Activated naive CD4-positive, alpha-beta T cell treated with anti-CD3 and anti-CD28 coated beads, Interleukin-2, amount 50 U/mL, for 24 hours (primary cell): ENCODE measurements at regions not wholly inside any gene's neighbourhood (a gene's known extent, or its start where the extent isn't known, plus 50 kb on each side); places are given as distances from the start of the nearest gene placed in this dataset.

Experiments used
- H3K27ac Mint-ChIP-seq: one replicate; pipeline ENCODE4 v1.8.0; 2021; ENCODE audit warnings: mild to moderate bottlenecking, mixed read lengths
- H3K27me3 Mint-ChIP-seq: one replicate; pipeline ENCODE4 v1.8.0; 2021; ENCODE audit warnings: mixed read lengths
- H3K36me3 Mint-ChIP-seq: one replicate; pipeline ENCODE4 v1.8.0; 2021; ENCODE audit warnings: mixed read lengths
- H3K4me1 Mint-ChIP-seq: one replicate; pipeline ENCODE4 v1.8.0; 2021; ENCODE audit warnings: mixed read lengths
- H3K4me3 Mint-ChIP-seq: one replicate; pipeline ENCODE4 v1.8.0; 2021; ENCODE audit warnings: mild to moderate bottlenecking, mixed read lengths
- H3K9me3 Mint-ChIP-seq: one replicate; pipeline ENCODE4 v1.8.0; 2021; ENCODE audit warnings: mixed read lengths

DNA sequence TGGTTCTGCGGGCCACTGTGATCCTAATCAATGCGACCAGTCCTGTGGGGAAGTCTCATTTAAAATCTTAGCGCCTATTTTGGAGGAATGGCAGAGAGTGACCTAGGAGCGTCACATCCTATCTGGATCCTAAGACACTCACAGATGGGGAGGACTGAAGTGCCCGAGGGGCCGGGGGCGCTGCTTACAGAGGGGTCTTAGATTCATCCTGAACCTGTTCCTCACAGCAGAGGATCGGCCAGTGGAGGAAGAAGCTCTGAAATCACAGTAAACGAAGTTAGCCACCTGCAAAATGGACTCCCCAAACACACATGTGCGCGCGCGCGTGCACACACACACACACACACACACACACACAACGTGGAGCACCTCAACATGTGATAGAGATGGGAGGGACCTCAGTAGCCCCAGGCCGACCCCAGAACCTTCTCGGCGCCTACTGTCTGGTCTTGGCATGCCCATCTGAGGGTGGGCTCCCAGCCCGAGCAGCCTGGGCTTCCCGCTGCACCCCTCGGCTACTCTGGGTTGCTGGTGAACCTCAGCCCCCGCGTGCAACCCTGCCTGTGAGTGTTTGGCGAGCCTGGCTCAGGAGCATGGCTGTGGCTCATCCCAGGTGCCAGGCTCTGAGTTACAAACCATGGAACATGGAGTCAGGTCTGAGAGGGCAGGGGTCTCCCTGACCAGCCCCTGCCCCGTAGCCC is 613.3 kb downstream of the TBC1D22A start:
- Mint-ChIP-seq H3K27ac (no peak overlapping the region), H3K4me1 (no peaks in the 10 kb centered on the region), H3K36me3 (peaks cover 2% of the 10 kb centered on the region), H3K4me3 (no peak overlapping the region), H3K27me3 (peaks cover 2% of the 10 kb centered on the region), H3K9me3 (no peaks in the 10 kb centered on the region)

DNA sequence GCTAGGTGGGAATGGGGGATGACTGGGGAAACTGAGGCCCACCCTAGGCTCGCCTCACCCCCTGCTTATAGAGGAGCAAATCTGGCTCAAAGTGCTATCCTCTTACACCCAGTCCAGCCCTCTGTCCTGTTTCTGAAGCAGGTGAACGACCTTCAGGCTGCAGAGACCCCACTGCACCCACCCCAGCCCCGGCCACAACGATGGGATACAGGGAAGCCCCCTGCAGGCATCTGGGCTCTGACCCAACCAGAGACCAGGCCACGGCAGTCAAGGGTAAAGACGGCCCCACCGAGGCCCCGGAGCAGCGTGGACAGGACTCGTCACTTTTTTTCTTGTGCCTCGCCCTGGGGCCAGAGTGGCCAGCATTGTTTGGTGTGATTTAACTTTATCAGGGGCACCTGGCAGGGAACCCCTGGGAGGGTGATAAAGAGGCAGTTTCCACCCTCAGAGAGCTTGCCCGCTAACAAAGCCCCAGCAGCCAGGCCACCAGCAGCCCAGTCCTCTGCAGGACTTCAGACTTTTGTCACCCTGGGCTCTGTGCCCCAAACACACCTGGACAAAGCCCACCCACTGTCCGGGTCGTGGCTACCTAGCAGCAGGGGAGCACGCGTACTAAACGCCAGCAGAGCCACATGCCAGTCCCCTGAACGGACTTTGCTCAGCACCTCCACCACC is 612.6 kb downstream of the TBC1D22A start:
- Mint-ChIP-seq H3K27me3 (peaks cover 2% of the 10 kb centered on the region), H3K27ac (no peak overlapping the region), H3K9me3 (no peaks in the 10 kb centered on the region), H3K36me3 (peaks cover 2% of the 10 kb centered on the region), H3K4me1 (no peaks in the 10 kb centered on the region), H3K4me3 (no peak overlapping the region)

DNA sequence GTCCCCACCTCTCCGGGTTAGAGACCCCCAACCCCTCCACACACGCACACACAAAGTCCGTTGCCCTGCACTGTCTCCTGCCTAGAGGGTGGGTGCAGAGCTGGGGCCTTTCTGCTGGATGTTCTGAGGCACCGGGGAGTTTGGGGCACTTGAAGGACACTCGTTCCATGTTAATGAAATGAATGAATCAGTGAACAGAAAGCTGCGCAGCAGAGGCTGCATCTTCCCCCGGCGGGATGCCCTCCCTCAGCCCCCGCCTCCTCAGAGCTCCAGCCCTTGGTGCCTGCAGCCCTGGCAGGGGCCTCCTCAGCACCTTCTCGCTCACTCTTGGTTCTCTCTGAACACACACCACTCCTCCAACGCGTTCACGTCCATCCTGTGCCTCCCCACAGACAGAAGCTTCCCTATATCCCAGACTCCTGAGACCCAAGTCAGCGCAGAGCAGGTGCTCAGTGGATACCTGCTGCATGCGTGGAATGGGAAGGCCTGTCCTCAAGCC is 611.9 kb downstream of the TBC1D22A start:
- Mint-ChIP-seq H3K27me3 (peaks cover 2% of the 10 kb centered on the region), H3K9me3 (no peaks in the 10 kb centered on the region), H3K4me1 (no peaks in the 10 kb centered on the region), H3K4me3 (no peak overlapping the region), H3K36me3 (peaks cover 2% of the 10 kb centered on the region), H3K27ac (no peak overlapping the region)

DNA sequence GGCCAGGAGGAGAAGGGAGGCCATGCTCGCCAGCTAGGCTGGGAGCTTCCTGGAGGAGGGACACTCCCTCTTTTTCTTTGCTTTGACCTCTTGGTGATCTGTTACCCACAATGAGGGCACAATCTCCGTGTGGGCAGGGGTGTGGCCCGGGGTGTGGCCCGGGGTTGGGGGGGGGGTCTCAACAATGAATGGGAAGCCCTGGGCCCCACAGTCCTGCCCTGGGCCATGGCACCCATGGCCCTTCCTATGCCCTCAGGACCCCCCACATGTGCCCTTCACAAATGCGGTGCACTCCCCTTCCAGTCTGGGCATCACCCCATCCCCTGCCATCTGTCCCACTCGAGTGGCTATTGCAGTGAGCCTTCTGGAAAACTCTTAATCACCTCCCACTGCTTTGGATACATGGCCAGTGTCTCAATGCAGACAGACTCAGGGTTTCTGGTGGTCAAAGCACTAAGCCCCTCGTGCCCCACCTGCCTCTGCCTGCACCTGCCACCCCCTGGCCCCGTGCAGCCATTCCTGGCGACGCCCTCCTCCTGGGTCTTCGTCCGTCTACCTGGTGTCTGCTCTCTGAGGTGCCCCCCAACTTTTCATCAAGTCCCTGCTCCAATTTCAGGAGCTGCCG is 611.3 kb downstream of the TBC1D22A start:
- peaks cover 1% of the 10 kb centered on the region for H3K36me3 Mint-ChIP-seq
- H3K27ac Mint-ChIP-seq, result no peak overlapping the region
- peaks cover 2% of the 10 kb centered on the region for H3K27me3 Mint-ChIP-seq
- H3K9me3 Mint-ChIP-seq, result no peaks in the 10 kb centered on the region
- no peak overlapping the region for H3K4me3 Mint-ChIP-seq
- H3K4me1 Mint-ChIP-seq, result no peaks in the 10 kb centered on the region

DNA sequence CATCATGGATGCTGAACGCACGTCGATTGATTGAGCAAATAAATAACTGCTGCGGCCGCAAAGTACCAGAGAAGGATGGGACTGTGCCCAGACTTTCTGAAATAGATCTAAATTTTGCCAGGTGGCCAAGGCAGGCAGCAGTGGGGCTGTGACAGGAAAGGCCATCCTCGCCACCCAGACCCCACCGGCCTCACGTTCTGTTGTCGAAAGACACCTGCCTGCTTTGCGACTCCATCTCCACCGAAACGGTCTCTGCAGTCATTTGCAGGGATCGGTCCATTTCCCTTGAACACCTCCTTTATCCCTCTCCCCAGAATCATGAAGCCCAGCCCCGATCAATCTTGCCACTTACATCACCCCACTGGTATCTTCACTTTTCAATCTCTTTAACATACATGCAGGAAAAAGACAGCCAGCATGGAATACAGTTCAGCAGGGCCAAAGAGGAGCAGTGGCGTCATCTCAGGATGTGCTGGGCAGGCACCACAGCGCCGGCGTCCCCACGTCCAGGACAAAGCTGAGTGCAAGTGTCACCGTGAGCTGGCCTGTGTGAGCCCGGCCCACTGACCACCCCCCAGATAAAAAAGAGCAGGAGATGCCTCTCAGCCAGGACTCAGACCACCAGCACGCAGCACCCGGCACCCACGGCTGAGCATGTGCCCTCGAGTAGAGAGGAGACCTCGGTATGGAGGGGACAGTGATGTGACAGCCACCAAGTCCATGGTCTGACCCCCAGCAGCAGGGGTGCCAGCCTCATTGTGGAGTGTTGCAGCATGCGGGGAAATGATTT is 610.3 kb downstream of the TBC1D22A start:
- H3K27ac Mint-ChIP-seq, result no peak overlapping the region
- no peaks in the 10 kb centered on the region for H3K9me3 Mint-ChIP-seq
- H3K4me3 Mint-ChIP-seq, result no peak overlapping the region
- H3K27me3 Mint-ChIP-seq, result peaks cover 2% of the 10 kb centered on the region
- H3K36me3 Mint-ChIP-seq, result no peaks in the 10 kb centered on the region
- no peaks in the 10 kb centered on the region for H3K4me1 Mint-ChIP-seq

DNA sequence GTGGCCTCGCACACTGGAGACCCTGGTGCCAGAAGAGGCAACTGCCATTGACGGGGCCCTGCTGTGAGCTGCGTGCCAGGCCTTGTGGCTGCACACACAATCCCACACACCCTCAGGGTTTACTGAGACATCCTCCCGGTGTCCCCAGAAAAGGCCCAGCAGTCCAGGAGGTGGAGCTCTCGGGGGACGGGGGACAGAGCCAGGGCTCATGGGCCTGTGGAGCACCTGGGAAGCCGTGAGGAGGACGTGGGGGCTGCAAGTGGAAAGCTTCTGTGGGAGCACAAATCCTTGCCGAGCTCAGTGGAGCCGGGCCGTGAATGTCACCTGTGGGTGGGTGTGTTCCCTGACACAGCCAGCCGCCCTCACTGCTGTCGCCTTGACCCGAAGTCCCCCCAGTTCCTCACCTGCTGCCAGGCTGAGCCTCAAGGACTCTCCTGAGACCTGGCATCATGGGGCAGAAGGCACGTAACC is 609.7 kb downstream of the TBC1D22A start:
- no peak overlapping the region for H3K4me3 Mint-ChIP-seq
- peaks cover 2% of the 10 kb centered on the region for H3K27me3 Mint-ChIP-seq
- no peaks in the 10 kb centered on the region for H3K4me1 Mint-ChIP-seq
- no peaks in the 10 kb centered on the region for H3K9me3 Mint-ChIP-seq
- H3K27ac Mint-ChIP-seq, result no peak overlapping the region
- no peaks in the 10 kb centered on the region for H3K36me3 Mint-ChIP-seq

DNA sequence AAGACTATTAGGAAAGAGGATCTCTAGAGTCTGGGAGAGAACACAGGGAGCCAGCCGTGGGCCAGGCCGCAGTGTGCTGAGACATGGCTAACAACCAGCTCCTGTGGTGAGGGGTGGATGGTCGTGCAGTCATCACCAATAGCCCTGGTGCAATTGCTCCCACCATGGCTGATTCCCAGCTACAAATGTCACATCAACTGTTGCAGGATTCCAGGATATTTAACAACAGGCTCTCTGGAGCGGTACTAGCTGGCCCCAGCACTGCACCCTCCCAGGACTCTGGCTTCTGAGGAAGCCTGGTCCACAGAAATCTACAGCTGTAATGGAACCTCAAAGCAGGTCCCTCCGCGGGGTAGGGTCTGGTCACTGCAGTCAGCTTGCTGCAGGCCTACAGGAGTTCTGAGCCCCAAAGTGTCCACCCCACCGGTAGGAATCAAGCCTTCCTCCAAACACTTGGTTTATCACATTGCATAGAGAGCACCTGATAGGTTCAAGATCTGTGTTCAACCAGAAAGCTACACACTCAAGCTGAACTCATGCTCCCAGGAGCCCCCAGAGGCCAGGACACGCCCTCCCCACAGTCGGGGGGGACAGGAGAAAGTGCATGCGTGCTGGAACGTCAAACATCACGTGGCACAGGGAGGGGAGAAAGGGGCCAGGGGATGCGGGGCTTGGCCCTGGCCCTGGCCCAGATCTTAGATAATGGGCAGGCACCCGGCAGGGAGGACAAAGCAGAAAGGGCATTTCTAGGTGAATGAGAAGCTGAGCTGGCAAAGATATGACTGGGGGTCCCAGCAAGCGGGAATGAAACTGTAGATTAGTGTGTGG is 609.0 kb downstream of the TBC1D22A start:
- Mint-ChIP-seq H3K4me3 (no peak overlapping the region), H3K4me1 (no peaks in the 10 kb centered on the region), H3K27me3 (peaks cover 3% of the 10 kb centered on the region), H3K9me3 (no peaks in the 10 kb centered on the region), H3K36me3 (no peaks in the 10 kb centered on the region), H3K27ac (no peak overlapping the region)

DNA sequence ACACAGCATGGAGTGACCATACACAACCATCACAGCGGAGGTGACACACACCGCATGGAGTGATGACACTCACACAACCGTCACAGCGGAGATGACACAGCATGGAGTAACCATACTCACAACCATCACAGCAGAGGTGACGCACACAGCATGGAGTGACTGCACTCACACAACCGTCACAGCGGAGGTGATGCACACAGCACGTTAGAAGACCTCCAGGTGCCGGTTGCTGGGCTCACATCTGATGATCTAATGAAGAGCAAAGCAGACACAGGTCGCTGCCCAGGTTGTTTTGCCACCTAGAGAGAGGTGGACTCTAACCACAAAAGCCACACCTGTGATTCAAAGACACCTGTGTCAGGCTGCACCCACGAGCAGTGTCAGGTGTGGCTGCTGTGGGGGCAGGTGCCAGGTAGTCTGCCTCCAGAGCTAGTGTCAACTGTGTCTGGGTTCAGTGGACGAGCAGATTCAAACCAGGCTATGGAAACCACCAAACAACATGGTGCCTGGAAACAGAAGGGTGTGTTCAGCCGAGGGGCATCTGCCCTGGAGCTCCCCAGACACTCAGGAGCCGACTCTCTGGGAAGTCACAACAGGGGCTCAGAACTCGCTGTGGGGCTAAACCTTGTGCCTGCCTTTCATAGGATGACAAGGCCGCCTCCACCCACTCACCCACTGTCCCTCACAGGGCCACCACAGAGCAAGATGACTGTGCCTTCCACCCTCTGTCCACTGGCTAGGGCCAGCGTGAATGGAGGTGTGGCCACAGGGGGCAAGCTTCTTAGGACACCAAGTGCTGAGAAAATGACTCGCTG is 608.2 kb downstream of the TBC1D22A start:
- H3K4me3 Mint-ChIP-seq, result no peak overlapping the region
- H3K36me3 Mint-ChIP-seq, result no peaks in the 10 kb centered on the region
- peaks cover 3% of the 10 kb centered on the region for H3K27me3 Mint-ChIP-seq
- H3K4me1 Mint-ChIP-seq, result no peaks in the 10 kb centered on the region
- H3K9me3 Mint-ChIP-seq, result no peaks in the 10 kb centered on the region
- no peak overlapping the region for H3K27ac Mint-ChIP-seq

DNA sequence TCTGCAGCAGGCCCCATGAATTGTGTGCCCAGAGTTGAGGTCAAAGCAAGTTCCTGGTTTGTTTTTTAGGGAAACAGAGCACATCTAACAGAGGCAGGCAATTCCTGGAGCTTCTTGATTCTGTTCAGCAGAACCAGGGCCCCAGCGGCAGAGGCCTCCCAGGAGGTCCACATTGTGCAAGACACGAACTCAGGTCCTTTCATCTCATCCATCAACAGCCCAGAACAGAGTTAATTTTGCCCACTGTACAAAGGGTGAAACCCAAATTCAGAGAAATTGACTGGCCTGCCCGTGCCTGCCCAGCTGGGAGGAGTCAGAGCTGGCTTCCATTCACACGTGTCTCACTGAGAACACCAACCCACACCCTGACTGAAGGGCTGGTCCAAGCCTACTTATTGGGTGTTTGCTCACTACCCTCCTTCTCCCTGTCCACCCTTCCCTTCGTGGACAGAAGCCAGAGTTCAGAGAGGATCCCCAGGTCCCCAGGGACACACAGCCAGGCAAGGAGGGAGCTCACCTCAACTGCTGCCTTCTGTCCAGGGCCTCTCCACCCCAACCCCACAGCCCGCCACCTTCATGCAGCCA is 607.1 kb downstream of the TBC1D22A start:
- Mint-ChIP-seq H3K9me3 (no peaks in the 10 kb centered on the region), H3K4me3 (no peak overlapping the region), H3K27me3 (peaks cover 3% of the 10 kb centered on the region)

DNA sequence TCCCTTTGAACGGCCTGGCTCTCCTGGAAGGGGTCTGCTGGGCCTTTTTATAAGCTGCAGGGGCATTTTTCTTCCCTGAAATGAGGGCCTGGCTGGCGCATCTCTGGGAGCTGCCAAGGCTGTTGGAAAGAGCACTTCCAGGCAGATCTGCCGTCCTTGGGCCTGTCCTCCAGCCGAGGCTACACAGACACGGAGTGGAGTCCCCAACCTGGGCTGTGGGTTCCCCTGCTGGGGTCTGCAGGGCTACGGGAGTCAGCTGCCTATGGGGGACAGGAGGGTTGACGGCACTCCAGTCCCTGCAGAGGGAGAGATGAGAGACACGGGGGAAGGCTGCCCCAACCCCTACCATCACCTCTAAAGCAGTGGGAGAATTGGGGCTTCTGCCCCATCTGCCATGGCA is 606.6 kb downstream of the TBC1D22A start:
- H3K27me3 Mint-ChIP-seq, result peaks cover 3% of the 10 kb centered on the region

More for the DNA sequence above, 607.1 kb downstream of the TBC1D22A start:
- Mint-ChIP-seq H3K36me3 (no peaks in the 10 kb centered on the region), H3K4me1 (no peaks in the 10 kb centered on the region), H3K27ac (no peak overlapping the region)

DNA sequence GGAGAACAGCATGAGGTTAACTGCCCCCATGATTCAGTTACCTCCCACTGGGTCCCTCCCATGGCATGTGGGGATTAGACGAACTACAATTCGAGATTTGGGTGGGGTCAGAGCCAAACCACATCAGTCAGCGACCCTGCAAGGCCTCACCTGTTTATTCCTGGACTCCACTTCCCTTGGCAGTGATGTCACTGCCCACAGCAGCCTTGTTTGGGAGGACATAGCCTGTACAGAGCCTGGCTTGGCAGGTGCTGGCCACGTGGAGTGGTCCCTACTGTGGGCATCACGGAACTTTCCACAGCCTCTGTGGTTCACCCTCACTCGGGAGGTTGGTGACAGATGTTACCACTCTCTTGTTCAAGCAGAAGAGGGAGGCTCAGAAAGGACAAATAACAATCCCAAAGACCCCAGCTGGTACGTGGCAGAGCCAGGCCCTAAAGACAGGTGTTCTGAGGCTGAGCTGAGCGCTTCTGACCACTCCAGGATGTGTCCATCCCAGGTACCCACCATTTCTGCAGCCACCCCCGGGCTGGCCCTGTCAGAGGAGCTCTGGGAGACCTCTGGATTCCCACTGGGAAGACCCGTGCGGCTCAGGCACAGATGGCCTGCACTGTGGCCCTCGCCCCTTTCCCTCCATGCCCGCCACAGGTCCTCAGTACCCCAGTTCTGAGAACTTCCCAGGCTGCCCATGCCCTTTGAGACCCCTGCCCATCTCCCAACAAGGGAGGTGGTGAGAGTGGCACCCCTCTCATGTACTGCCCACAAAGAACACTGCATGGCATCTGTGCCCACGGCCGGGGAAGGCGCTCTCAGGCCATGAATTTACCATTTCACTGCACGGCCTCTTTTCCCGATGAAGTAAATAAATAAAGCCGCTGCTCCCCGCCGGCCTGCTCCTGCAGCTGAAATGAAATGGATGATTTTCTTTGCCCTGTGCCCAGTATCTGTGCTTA is 605.8 kb downstream of the TBC1D22A start:
- Mint-ChIP-seq H3K27me3 (peaks cover 3% of the 10 kb centered on the region), H3K4me3 (no peak overlapping the region)

More for the DNA sequence above, 606.6 kb downstream of the TBC1D22A start:
- H3K4me1 Mint-ChIP-seq, result no peaks in the 10 kb centered on the region
- H3K36me3 Mint-ChIP-seq, result no peaks in the 10 kb centered on the region
- no peak overlapping the region for H3K4me3 Mint-ChIP-seq
- no peak overlapping the region for H3K27ac Mint-ChIP-seq
- H3K9me3 Mint-ChIP-seq, result no peaks in the 10 kb centered on the region

DNA sequence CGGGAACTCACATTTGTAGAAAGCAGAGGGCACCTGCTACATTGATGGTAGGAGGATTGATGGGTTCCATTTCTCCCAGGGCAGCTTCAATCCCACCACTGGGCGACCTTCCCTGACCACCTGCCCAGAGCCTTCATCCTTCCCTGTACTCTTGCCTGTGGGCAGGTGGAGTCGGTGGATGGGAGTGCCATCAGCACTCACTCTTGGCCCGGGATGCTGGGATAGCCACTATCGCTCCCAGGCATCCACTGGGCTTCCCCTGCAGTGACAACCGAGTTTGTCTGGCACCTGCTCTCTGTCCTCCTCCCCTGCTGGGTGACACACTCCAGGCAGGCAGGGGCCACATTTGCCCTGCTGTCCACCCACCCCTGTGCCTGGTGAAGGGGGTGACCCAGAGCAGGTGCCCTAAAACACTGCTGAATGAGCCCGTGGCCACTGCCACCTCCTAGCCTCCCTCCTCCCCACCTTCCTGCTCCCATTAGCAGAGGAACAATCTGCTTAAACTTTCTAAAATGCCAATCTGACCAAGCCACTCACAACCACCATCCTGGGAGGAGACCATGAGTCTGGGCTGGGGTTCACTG is 604.7 kb downstream of the TBC1D22A start:
- H3K9me3 Mint-ChIP-seq, result no peaks in the 10 kb centered on the region
- H3K36me3 Mint-ChIP-seq, result no peaks in the 10 kb centered on the region
- H3K4me3 Mint-ChIP-seq, result no peak overlapping the region
- no peaks in the 10 kb centered on the region for H3K4me1 Mint-ChIP-seq
- peaks cover 3% of the 10 kb centered on the region for H3K27me3 Mint-ChIP-seq
- no peak overlapping the region for H3K27ac Mint-ChIP-seq

More for the DNA sequence above, 605.8 kb downstream of the TBC1D22A start:
- H3K9me3 Mint-ChIP-seq, result no peaks in the 10 kb centered on the region
- no peak overlapping the region for H3K27ac Mint-ChIP-seq
- H3K4me1 Mint-ChIP-seq, result no peaks in the 10 kb centered on the region
- no peaks in the 10 kb centered on the region for H3K36me3 Mint-ChIP-seq
